ENCODE measurements at regions not wholly inside any gene's neighbourhood (a gene's known extent, or its start where the extent isn't known, plus 50 kb on each side); places are given as distances from the start of the nearest gene placed in this dataset.

DNA sequence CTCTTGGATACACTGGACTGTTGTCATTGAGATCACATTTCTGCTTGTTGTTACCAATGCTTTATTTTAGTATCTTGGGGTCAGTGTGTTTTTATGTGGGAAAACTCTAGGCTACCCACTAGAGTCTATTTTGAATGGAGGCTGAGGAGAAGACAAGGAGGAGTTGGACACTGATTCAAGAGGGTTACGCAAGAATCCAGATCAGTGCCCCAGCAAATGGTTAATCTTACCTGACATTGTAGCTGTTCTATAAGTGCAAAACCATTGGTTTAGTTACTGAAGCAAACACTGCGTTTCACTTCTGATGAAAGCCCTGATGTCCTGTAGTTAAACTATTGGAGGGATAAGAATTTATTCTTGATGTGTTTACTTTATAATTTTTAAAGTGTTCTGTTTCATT lies 331.1 kb upstream of the NR3C2 start:
- TF ChIP-seq, protein P1, sequence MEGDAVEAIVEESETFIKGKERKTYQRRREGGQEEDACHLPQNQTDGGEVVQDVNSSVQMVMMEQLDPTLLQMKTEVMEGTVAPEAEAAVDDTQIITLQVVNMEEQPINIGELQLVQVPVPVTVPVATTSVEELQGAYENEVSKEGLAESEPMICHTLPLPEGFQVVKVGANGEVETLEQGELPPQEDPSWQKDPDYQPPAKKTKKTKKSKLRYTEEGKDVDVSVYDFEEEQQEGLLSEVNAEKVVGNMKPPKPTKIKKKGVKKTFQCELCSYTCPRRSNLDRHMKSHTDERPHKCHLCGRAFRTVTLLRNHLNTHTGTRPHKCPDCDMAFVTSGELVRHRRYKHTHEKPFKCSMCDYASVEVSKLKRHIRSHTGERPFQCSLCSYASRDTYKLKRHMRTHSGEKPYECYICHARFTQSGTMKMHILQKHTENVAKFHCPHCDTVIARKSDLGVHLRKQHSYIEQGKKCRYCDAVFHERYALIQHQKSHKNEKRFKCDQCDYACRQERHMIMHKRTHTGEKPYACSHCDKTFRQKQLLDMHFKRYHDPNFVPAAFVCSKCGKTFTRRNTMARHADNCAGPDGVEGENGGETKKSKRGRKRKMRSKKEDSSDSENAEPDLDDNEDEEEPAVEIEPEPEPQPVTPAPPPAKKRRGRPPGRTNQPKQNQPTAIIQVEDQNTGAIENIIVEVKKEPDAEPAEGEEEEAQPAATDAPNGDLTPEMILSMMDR (IDR thresholded peaks at IDR 0.05), result no peak
- no peak for TF ChIP-seq POLR2A (IDR thresholded peaks at IDR 0.05)

All from Peyer's patch (tissue), 4 donors.